BLaER1 (cell line): ENCODE measurements at regions not wholly inside any gene's neighbourhood (a gene's known extent, or its start where the extent isn't known, plus 50 kb on each side); places are given as distances from the start of the nearest gene placed in this dataset.

Source experiments
- H3K27ac ChIP-seq: shearing (Covaris generic); formaldehyde crosslinking; 2 replicates; pipeline ENCODE4 v1.8.1; 2022
- H3K27me3 ChIP-seq: shearing (Covaris generic); formaldehyde crosslinking; 2 replicates; pipeline ENCODE4 v1.8.1; 2022
- H3K36me3 ChIP-seq: shearing (Covaris generic); formaldehyde crosslinking; 2 replicates; pipeline ENCODE4 v1.8.1; 2022
- H3K4me1 ChIP-seq: shearing (Covaris generic); formaldehyde crosslinking; 2 replicates; pipeline ENCODE4 v1.8.1; 2022
- H3K4me2 ChIP-seq: shearing (Covaris generic); formaldehyde crosslinking; 2 replicates; pipeline ENCODE4 v1.8.1; 2022
- H3K4me3 ChIP-seq: shearing (Covaris generic); formaldehyde crosslinking; 2 replicates; pipeline ENCODE4 v1.8.1; 2022
- H3K9ac ChIP-seq: shearing (Covaris generic); formaldehyde crosslinking; 2 replicates; pipeline ENCODE4 v1.8.1; 2022
- H3K9me3 ChIP-seq: shearing (Covaris generic); formaldehyde crosslinking; 2 replicates; pipeline ENCODE4 v1.8.1; 2022
- H4K20me1 ChIP-seq: shearing (Covaris generic); formaldehyde crosslinking; 2 replicates; pipeline ENCODE4 v1.8.1; 2022
- Cebpa-rat ChIP-seq: shearing (Covaris generic); IDR thresholded peaks from 2 replicates; pipeline ENCODE4 v1.8.1; 2022

- Histone ChIP-seq H4K20me1 (no peaks in the 10 kb centered on the region), H3K4me3 (no peak overlapping the region), H3K4me1 (peaks cover 7% of the 10 kb centered on the region; the same call in 1 of the 2 replicates), H3K27me3 (no peaks in the 10 kb centered on the region), H3K36me3 (no peaks in the 10 kb centered on the region), H3K4me2 (no peak overlapping the region), H3K27ac (no peak overlapping the region), H3K9ac (no peak overlapping the region), H3K9me3 (peaks cover 17% of the 10 kb centered on the region)
- TF ChIP-seq Cebpa-rat, result no peak
These were observed 106.8 kb upstream of the ATP10A start for GRCh38 chr15:25969886-25970285.

GRCh38 chr15:25967116-25967515 lies 104.0 kb upstream of the ATP10A start:
- no peaks in the 10 kb centered on the region for H3K36me3 ChIP-seq
- H3K4me2 ChIP-seq, result no peak overlapping the region
- no peak for TF ChIP-seq Cebpa-rat
- H3K4me3 ChIP-seq, result no peak overlapping the region
- no peaks in the 10 kb centered on the region for H4K20me1 ChIP-seq
- H3K27me3 ChIP-seq, result no peaks in the 10 kb centered on the region
- no peak overlapping the region for H3K27ac ChIP-seq
- peaks cover 8% of the 10 kb centered on the region for H3K9me3 ChIP-seq
- no peak overlapping the region for H3K9ac ChIP-seq
- peaks cover 7% of the 10 kb centered on the region; the same call in 1 of the 2 replicates for H3K4me1 ChIP-seq

- no peaks in the 10 kb centered on the region for H3K36me3 ChIP-seq
- peaks cover 8% of the 10 kb centered on the region for H3K9me3 ChIP-seq
- H3K9ac ChIP-seq, result no peak overlapping the region
- no peak overlapping the region for H3K4me3 ChIP-seq
- H4K20me1 ChIP-seq, result no peaks in the 10 kb centered on the region
- no peak overlapping the region for H3K27ac ChIP-seq
- TF ChIP-seq Cebpa-rat, result no peak
- no peak overlapping the region for H3K4me2 ChIP-seq
- peaks cover 6% of the 10 kb centered on the region; the same call in 1 of the 2 replicates for H3K4me1 ChIP-seq
- no peaks in the 10 kb centered on the region for H3K27me3 ChIP-seq
These were observed 102.2 kb upstream of the ATP10A start for GRCh38 chr15:25965326-25965725.

- Histone ChIP-seq H3K36me3 (no peaks in the 10 kb centered on the region), H3K9me3 (peaks cover 8% of the 10 kb centered on the region), H3K4me1 (no peaks in the 10 kb centered on the region), H3K27me3 (no peaks in the 10 kb centered on the region), H4K20me1 (no peaks in the 10 kb centered on the region), H3K4me2 (no peak overlapping the region), H3K27ac (no peak overlapping the region), H3K9ac (no peak overlapping the region), H3K4me3 (no peak overlapping the region)
- no peak for TF ChIP-seq Cebpa-rat
These were observed 97.1 kb upstream of the ATP10A start for GRCh38 chr15:25960273-25960672.

GRCh38 chr15:25959100-25959499 lies 96.0 kb upstream of the ATP10A start:
- H4K20me1 ChIP-seq, result no peaks in the 10 kb centered on the region
- H3K27me3 ChIP-seq, result no peaks in the 10 kb centered on the region
- no peak overlapping the region for H3K9ac ChIP-seq
- H3K4me2 ChIP-seq, result no peak overlapping the region
- no peak overlapping the region for H3K4me3 ChIP-seq
- TF ChIP-seq Cebpa-rat, result no peak
- peaks cover 8% of the 10 kb centered on the region for H3K9me3 ChIP-seq
- H3K27ac ChIP-seq, result no peak overlapping the region
- H3K36me3 ChIP-seq, result no peaks in the 10 kb centered on the region
- no peaks in the 10 kb centered on the region for H3K4me1 ChIP-seq

GRCh38 chr15:25955628-25956027 lies 92.5 kb upstream of the ATP10A start:
- no peaks in the 10 kb centered on the region for H3K27me3 ChIP-seq
- no peak overlapping the region for H3K4me3 ChIP-seq
- no peaks in the 10 kb centered on the region for H3K4me1 ChIP-seq
- no peak overlapping the region for H3K9ac ChIP-seq
- H3K9me3 ChIP-seq, result peaks cover 18% of the 10 kb centered on the region
- no peaks in the 10 kb centered on the region for H3K36me3 ChIP-seq
- no peak overlapping the region for H3K4me2 ChIP-seq
- no peak for TF ChIP-seq Cebpa-rat
- no peak overlapping the region for H3K27ac ChIP-seq
- H4K20me1 ChIP-seq, result no peaks in the 10 kb centered on the region

- H3K9me3 ChIP-seq, result peaks cover 18% of the 10 kb centered on the region
- TF ChIP-seq Cebpa-rat, result no peak
- no peak overlapping the region for H3K4me2 ChIP-seq
- H3K36me3 ChIP-seq, result no peaks in the 10 kb centered on the region
- no peaks in the 10 kb centered on the region for H3K4me1 ChIP-seq
- no peak overlapping the region for H3K4me3 ChIP-seq
- no peaks in the 10 kb centered on the region for H4K20me1 ChIP-seq
- H3K9ac ChIP-seq, result no peak overlapping the region
- no peak overlapping the region for H3K27ac ChIP-seq
- no peaks in the 10 kb centered on the region for H3K27me3 ChIP-seq
These were observed 91.3 kb upstream of the ATP10A start for GRCh38 chr15:25954398-25954797.

- no peaks in the 10 kb centered on the region for H4K20me1 ChIP-seq
- no peak overlapping the region for H3K27ac ChIP-seq
- no peaks in the 10 kb centered on the region for H3K27me3 ChIP-seq
- peaks cover 18% of the 10 kb centered on the region for H3K9me3 ChIP-seq
- H3K4me2 ChIP-seq, result no peak overlapping the region
- no peaks in the 10 kb centered on the region for H3K36me3 ChIP-seq
- peaks cover 37% of the 10 kb centered on the region for H3K4me1 ChIP-seq
- H3K9ac ChIP-seq, result no peak overlapping the region
- no peak overlapping the region for H3K4me3 ChIP-seq
- TF ChIP-seq Cebpa-rat, result no peak
These were observed 86.9 kb upstream of the ATP10A start for GRCh38 chr15:25950014-25950413.

- Histone ChIP-seq H3K27me3 (no peaks in the 10 kb centered on the region), H3K4me2 (peak overlapping the region; percentile 54), H3K27ac (no peak overlapping the region), H3K9me3 (peaks cover 12% of the 10 kb centered on the region), H3K9ac (no peak overlapping the region), H3K4me3 (no peak overlapping the region), H4K20me1 (no peaks in the 10 kb centered on the region), H3K4me1 (peaks cover 45% of the 10 kb centered on the region), H3K36me3 (no peaks in the 10 kb centered on the region)
- TF ChIP-seq Cebpa-rat, result no peak
These were observed 84.5 kb upstream of the ATP10A start for GRCh38 chr15:25947323-25948314.

- Histone ChIP-seq H3K4me2 (peak overlapping the region; percentile 87), H4K20me1 (no peaks in the 10 kb centered on the region), H3K27ac (no peak overlapping the region), H3K27me3 (no peaks in the 10 kb centered on the region), H3K4me3 (no peak overlapping the region), H3K9ac (no peak overlapping the region), H3K4me1 (peaks cover 45% of the 10 kb centered on the region), H3K9me3 (peaks cover 9% of the 10 kb centered on the region), H3K36me3 (no peaks in the 10 kb centered on the region)
- TF ChIP-seq Cebpa-rat, result no peak
These were observed 83.2 kb upstream of the ATP10A start for GRCh38 chr15:25946241-25946805.
